NCI-H510A (cell line): ENCODE measurements at regions not wholly inside any gene's neighbourhood (a gene's known extent, or its start where the extent isn't known, plus 50 kb on each side); places are given as distances from the start of the nearest gene placed in this dataset.

ENCODE experiments used
- DNase-seq: peaks from one replicate; lab custom pipeline; 2025; lab: John Stamatoyannopoulos, UW

GRCh38 chr3:187975561-187976364, 178.2 kb upstream of the LPP start:
- no peak for DNase-seq

- no peak for DNase-seq
These were observed 177.5 kb upstream of the LPP start for GRCh38 chr3:187976365-187976900.

GRCh38 chr3:187977659-187978058, 176.3 kb upstream of the LPP start:
- DNase-seq: no peak

GRCh38 chr3:187978433-187979011, 175.4 kb upstream of the LPP start:
- DNase-seq: no peak

- DNase-seq: no peak
These were observed 174.4 kb upstream of the LPP start for GRCh38 chr3:187979564-187979963.

- DNase-seq: no peak
These were observed 173.1 kb upstream of the LPP start for GRCh38 chr3:187980861-187981260.

- DNase-seq: no peak
These were observed 171.8 kb upstream of the LPP start for GRCh38 chr3:187982142-187982541.

GRCh38 chr3:187983484-187984124, 170.4 kb upstream of the LPP start:
- DNase-seq: no peak

- DNase-seq: no peak
These were observed 168.3 kb upstream of the LPP start for GRCh38 chr3:187985647-187986046.

GRCh38 chr3:187986514-187986934, 167.4 kb upstream of the LPP start:
- no peak for DNase-seq

- no peak for DNase-seq
These were observed 166.8 kb upstream of the LPP start for GRCh38 chr3:187987187-187987586.

- no peak for DNase-seq
These were observed 166.0 kb upstream of the LPP start for GRCh38 chr3:187987924-187988323.

- DNase-seq: peak; percentile 89
These were observed 164.3 kb upstream of the LPP start for GRCh38 chr3:187989575-187990153.

- DNase-seq: no peak
These were observed 161.3 kb upstream of the LPP start for GRCh38 chr3:187992609-187993008.

- DNase-seq: no peak
These were observed 159.5 kb upstream of the LPP start for GRCh38 chr3:187994221-187995042.

- no peak for DNase-seq
These were observed 158.9 kb upstream of the LPP start for GRCh38 chr3:187995043-187995400.

GRCh38 chr3:187995667-187996066, 158.3 kb upstream of the LPP start:
- DNase-seq: no peak

GRCh38 chr3:187996609-187997008, 157.3 kb upstream of the LPP start:
- no peak for DNase-seq

- DNase-seq: no peak
These were observed 156.5 kb upstream of the LPP start for GRCh38 chr3:187997490-187997889.

- DNase-seq: no peak
These were observed 155.9 kb upstream of the LPP start for GRCh38 chr3:187997946-187998561.

GRCh38 chr3:187998611-187999010, 155.3 kb upstream of the LPP start:
- no peak for DNase-seq
